HepG2 (cell line): ENCODE measurements at regions not wholly inside any gene's neighbourhood (a gene's known extent, or its start where the extent isn't known, plus 50 kb on each side); places are given as distances from the start of the nearest gene placed in this dataset.

Source experiments
- DPF2 ChIP-seq: sonication (generic); formaldehyde crosslinking; IDR thresholded peaks from 2 replicates; pipeline ENCODE4 v1.4.0; 2020; ENCODE audit warnings: mild to moderate bottlenecking, low read depth, missing genetic modification reagents, borderline replicate concordance
- FOXA1 ChIP-seq, 2 experiments: fragments of 450-650 bp in 1 of 2; sonication (generic) in 1 of 2; formaldehyde crosslinking in 1 of 2; IDR thresholded peaks; 2 replicates each; pipeline versions ENCODE4 v1.4.0 to v1.6.1; 2016 to 2020; ENCODE audit warnings: missing genetic modification reagents in 1 of 2
- FOXK1 ChIP-seq: sonication (generic); formaldehyde crosslinking; IDR thresholded peaks from 2 replicates; pipeline ENCODE4 v1.4.0; 2020; ENCODE audit warnings: low read depth, missing genetic modification reagents, borderline replicate concordance
- FOXM1 ChIP-seq: sonication (generic); formaldehyde crosslinking; IDR thresholded peaks from 2 replicates; pipeline ENCODE4 v1.5.0; 2020; ENCODE audit warnings: missing genetic modification reagents
- GABPA ChIP-seq, 2 experiments: IDR thresholded peaks; 2 replicates each; pipeline ENCODE4 v1.6.1; 2011 to 2016; ENCODE audit warnings: low read depth in 2 of 2, low read length in 1 of 2, missing biosample characterization in 1 of 2, missing genetic modification characterization in 1 of 2
- HNRNPK ChIP-seq: fragments of 200-400 bp; formaldehyde crosslinking; IDR thresholded peaks from 2 replicates; pipeline ENCODE4 v1.6.1; 2018; ENCODE audit warnings: low read length, low read depth, moderate library complexity, mild to moderate bottlenecking; ENCODE audit not compliant: poor library complexity, severe bottlenecking
- KDM1A ChIP-seq: IDR thresholded peaks from 2 replicates; pipeline ENCODE4 v1.6.1; 2016; ENCODE audit warnings: missing compliant biosample characterization
- MYC ChIP-seq: sonication (generic); formaldehyde crosslinking; IDR thresholded peaks from 2 replicates; pipeline ENCODE4 v1.9.0; 2021; ENCODE audit warnings: missing genetic modification reagents, borderline replicate concordance
- NFYC ChIP-seq: IDR thresholded peaks from 2 replicates; pipeline ENCODE4 v1.6.1; 2016; ENCODE audit warnings: missing genetic modification reagents, missing compliant biosample characterization
- POLR2A ChIP-seq, 2 experiments: IDR thresholded peaks; 2 replicates each; pipeline ENCODE4 v1.6.1; 2011; ENCODE audit warnings: low read depth in 2 of 2, low read length in 2 of 2, mild to moderate bottlenecking in 1 of 2, moderate library complexity in 1 of 2; ENCODE audit not compliant: insufficient read depth in 1 of 2
- POLR2AphosphoS5 ChIP-seq: IDR thresholded peaks from 2 replicates; pipeline ENCODE4 v1.6.1; 2012; ENCODE audit warnings: low read depth, low read length
- SRSF1 ChIP-seq: fragments of 200-400 bp; formaldehyde crosslinking; optimal IDR thresholded peaks from 2 replicates; pipeline ENCODE3; 2017; ENCODE audit warnings: mild to moderate bottlenecking, low read depth, low read length, moderate library complexity
- ZNF143 ChIP-seq: sonication (generic); formaldehyde crosslinking; IDR thresholded peaks from 2 replicates; pipeline ENCODE4 v1.4.0; 2020; ENCODE audit warnings: missing genetic modification reagents
- TF ChIP-seq, protein P1 (sequence below): sonication (generic); formaldehyde crosslinking; IDR thresholded peaks from 2 replicates; pipeline ENCODE4 v1.5.0; 2020; ENCODE audit warnings: mild to moderate bottlenecking, missing genetic modification reagents, moderate library complexity

DNA sequence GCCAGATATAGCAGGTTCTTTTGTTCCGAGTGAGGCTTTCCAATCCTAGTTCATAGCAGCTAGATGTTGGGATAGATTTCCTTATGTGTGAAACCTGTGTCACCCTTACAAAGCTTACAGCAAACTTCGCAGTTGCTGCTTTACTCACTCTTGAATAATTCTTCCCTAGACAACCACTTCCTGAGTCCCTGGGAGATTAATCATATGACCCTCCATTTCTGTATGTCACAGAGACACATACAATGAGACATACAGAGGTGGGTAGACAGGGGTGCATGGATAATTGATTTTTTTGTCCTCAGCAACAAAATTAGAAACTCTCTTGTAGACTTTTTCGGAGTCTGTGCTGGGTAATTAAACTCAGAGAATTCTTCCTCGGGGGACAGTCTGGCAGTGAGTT is 163.2 kb downstream of the NSUN3 start:
- no peak for TF ChIP-seq ZNF143 (CRISPR knock-in tag)
- TF ChIP-seq DPF2 (CRISPR knock-in tag), result no peak
- no peak for TF ChIP-seq NFYC (CRISPR knock-in tag)
- TF ChIP-seq POLR2AphosphoS5, result no peak
- no peak for TF ChIP-seq SRSF1
- TF ChIP-seq MYC (CRISPR knock-in tag), result no peak
- TF ChIP-seq, protein P1, sequence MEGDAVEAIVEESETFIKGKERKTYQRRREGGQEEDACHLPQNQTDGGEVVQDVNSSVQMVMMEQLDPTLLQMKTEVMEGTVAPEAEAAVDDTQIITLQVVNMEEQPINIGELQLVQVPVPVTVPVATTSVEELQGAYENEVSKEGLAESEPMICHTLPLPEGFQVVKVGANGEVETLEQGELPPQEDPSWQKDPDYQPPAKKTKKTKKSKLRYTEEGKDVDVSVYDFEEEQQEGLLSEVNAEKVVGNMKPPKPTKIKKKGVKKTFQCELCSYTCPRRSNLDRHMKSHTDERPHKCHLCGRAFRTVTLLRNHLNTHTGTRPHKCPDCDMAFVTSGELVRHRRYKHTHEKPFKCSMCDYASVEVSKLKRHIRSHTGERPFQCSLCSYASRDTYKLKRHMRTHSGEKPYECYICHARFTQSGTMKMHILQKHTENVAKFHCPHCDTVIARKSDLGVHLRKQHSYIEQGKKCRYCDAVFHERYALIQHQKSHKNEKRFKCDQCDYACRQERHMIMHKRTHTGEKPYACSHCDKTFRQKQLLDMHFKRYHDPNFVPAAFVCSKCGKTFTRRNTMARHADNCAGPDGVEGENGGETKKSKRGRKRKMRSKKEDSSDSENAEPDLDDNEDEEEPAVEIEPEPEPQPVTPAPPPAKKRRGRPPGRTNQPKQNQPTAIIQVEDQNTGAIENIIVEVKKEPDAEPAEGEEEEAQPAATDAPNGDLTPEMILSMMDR, result no peak
- TF ChIP-seq KDM1A (CRISPR knock-in tag), result no peak
- TF ChIP-seq HNRNPK, result no peak
- no peak for TF ChIP-seq FOXK1 (CRISPR knock-in tag)
- TF ChIP-seq POLR2A (IDR thresholded peaks at IDR 0.05; ENCODE audit: insufficient read depth in 1 of 2, low read depth in 2 of 2, low read length in 2 of 2), result no peak
- TF ChIP-seq GABPA (IDR thresholded peaks at IDR 0.05; ENCODE audit: low read depth, low read length), result no peak
- TF ChIP-seq GABPA (CRISPR knock-in tag; IDR thresholded peaks at IDR 0.05; ENCODE audit: low read depth), result no peak
- TF ChIP-seq FOXA1 (IDR thresholded peaks at IDR 0.05), result no peak
- TF ChIP-seq FOXA1 (CRISPR knock-in tag; IDR thresholded peaks at IDR 0.05), result no peak
- no peak for TF ChIP-seq FOXM1 (CRISPR knock-in tag)
